ENCODE measurements at regions not wholly inside any gene's neighbourhood (a gene's known extent, or its start where the extent isn't known, plus 50 kb on each side); places are given as distances from the start of the nearest gene placed in this dataset.

DNA sequence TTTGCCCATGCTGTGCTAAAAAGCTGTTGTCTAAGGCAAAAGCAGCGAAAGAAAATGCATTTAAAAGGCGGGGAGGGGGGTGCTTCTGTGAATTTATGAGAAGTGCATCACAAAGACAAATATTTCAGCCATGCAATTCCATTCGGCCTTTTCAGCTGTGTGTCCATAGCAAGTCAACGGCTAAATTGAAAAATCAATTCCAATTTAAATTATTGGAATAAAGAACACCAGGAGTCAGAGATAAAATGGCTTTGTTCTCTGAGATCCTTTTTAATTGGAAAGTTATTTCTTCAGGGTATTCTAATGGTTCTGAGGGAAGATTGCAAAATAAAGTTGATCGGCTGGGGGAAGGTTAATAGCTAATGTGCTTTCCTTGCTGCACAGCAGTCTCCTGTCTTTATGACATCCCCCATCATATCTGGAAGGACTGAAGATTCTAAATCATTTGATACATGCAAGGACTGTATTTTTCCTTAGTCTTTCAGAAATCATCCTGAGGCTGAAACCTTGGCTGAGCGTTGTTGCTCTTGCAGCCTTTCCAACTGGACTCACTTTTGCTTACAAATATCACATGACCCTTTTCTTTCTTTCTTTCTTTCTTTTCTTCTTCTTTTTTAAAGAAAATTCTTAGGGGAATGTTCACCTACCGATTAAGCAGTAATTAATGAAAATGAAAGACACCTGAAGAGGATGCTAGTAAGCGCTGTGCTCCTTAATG, 647.1 kb downstream of the DACH1 start (continued):
- TF ChIP-seq, protein P1, sequence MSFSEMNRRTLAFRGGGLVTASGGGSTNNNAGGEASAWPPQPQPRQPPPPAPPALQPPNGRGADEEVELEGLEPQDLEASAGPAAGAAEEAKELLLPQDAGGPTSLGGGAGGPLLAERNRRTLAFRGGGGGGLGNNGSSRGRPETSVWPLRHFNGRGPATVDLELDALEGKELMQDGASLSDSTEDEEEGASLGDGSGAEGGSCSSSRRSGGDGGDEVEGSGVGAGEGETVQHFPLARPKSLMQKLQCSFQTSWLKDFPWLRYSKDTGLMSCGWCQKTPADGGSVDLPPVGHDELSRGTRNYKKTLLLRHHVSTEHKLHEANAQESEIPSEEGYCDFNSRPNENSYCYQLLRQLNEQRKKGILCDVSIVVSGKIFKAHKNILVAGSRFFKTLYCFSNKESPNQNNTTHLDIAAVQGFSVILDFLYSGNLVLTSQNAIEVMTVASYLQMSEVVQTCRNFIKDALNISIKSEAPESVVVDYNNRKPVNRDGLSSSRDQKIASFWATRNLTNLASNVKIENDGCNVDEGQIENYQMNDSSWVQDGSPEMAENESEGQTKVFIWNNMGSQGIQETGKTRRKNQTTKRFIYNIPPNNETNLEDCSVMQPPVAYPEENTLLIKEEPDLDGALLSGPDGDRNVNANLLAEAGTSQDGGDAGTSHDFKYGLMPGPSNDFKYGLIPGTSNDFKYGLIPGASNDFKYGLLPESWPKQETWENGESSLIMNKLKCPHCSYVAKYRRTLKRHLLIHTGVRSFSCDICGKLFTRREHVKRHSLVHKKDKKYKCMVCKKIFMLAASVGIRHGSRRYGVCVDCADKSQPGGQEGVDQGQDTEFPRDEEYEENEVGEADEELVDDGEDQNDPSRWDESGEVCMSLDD (tag by site-specific recombination; IDR thresholded peaks at IDR 0.05), result no peak
- no peak for TF ChIP-seq FEZF1 (tag by site-specific recombination; IDR thresholded peaks at IDR 0.05)

DNA sequence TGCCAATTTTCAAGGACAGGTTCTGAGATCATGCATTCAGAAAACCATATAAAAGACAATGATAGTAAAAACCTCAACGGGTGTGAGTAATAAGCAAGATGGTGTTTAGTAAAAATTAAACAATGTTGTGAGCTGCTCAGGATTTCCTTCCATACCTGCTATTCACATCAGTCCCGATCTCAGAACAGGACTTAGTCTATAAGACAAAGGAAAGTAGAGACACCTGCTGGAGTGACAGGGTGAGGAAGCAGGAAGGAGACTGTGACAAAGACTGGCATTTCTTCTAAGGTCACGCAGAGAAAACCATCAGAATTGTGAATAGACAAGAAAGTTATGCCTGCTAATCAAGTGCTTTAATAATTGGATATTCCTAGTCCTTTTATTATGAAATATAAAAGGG, 648.0 kb downstream of the DACH1 start:
- POLR2A ChIA-PET, result no interaction called here
- Histone ChIP-seq H3K36me3 (ENCODE audit: control insufficient read depth in 2 of 2, insufficient read depth in 1 of 2, low read length in 2 of 2) (no peaks in the 10 kb centered on the region), H3K4me1 (ENCODE audit: control insufficient read depth, insufficient read depth, low read length) (no peaks in the 10 kb centered on the region), H3K9me3 (ENCODE audit: control insufficient read depth, insufficient read depth, low read depth, low read length) (no peaks in the 10 kb centered on the region), H3K4me3 (ENCODE audit: low read depth, low read length) (no peak overlapping the region), H3K27ac (ENCODE audit: extremely low read depth, low read depth, low read length) (no peak overlapping the region)
- no peak for TF ChIP-seq ZNF391 (tag by site-specific recombination; IDR thresholded peaks at IDR 0.05; ENCODE audit: borderline replicate concordance, low read depth)
- TF ChIP-seq, protein P2, sequence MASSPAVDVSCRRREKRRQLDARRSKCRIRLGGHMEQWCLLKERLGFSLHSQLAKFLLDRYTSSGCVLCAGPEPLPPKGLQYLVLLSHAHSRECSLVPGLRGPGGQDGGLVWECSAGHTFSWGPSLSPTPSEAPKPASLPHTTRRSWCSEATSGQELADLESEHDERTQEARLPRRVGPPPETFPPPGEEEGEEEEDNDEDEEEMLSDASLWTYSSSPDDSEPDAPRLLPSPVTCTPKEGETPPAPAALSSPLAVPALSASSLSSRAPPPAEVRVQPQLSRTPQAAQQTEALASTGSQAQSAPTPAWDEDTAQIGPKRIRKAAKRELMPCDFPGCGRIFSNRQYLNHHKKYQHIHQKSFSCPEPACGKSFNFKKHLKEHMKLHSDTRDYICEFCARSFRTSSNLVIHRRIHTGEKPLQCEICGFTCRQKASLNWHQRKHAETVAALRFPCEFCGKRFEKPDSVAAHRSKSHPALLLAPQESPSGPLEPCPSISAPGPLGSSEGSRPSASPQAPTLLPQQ (tag by site-specific recombination; IDR thresholded peaks at IDR 0.05), result no peak
- TF ChIP-seq, protein P3, sequence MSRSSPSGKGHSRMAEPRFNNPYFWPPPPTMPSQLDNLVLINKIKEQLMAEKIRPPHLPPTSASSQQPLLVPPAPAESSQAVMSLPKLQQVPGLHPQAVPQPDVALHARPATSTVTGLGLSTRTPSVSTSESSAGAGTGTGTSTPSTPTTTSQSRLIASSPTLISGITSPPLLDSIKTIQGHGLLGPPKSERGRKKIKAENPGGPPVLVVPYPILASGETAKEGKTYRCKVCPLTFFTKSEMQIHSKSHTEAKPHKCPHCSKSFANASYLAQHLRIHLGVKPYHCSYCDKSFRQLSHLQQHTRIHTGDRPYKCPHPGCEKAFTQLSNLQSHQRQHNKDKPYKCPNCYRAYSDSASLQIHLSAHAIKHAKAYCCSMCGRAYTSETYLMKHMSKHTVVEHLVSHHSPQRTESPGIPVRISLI (tag by site-specific recombination; IDR thresholded peaks at IDR 0.05), result no peak
- no peak for TF ChIP-seq FEZF1 (tag by site-specific recombination; IDR thresholded peaks at IDR 0.05)
- TF ChIP-seq EGR2 (tag by site-specific recombination; IDR thresholded peaks at IDR 0.05; ENCODE audit: low read depth), result no peak
- TF ChIP-seq ZNF654 (tag by site-specific recombination; IDR thresholded peaks at IDR 0.05; ENCODE audit: low read depth), result 0 out of 2 replicates have a peak, but pooled peaks have one; percentile 13
- CTCF ChIA-PET, result interaction anchor here (0.7 kb wide), 1 partner anchor 100 kb away, joined by 4 read pairs; no protein-coding TSS in a partner anchor

DNA sequence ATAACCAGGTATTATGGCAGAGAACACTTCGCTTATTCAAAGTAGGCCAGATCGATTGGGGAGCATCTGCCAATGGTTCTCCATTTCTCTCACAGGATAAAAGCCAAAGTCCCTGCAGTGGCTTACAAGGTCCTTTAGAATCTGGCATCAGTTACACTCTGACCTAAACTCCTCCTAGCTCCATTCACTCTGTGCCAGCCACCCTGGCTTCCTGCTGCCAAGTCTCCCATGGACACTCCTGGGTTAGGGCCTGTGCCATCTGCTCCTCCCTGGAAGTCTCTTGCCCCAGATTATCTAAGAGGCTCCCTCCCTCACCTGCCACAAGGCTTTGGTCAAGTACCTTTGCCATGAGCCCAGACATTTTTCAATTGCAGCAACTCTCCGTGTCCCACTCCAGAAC, 649.2 kb downstream of the DACH1 start:
- Histone ChIP-seq H3K27ac (ENCODE audit: extremely low read depth, low read depth, low read length) (no peak overlapping the region), H3K4me1 (ENCODE audit: control insufficient read depth, insufficient read depth, low read length) (no peaks in the 10 kb centered on the region), H3K9me3 (ENCODE audit: control insufficient read depth, insufficient read depth, low read depth, low read length) (no peaks in the 10 kb centered on the region), H3K36me3 (ENCODE audit: control insufficient read depth in 2 of 2, insufficient read depth in 1 of 2, low read length in 2 of 2) (no peaks in the 10 kb centered on the region), H3K4me3 (ENCODE audit: low read depth, low read length) (no peak overlapping the region)
- POLR2A ChIA-PET, result no interaction called here
- CTCF ChIA-PET, result no interaction called here
- TF ChIP-seq GLI2 (tag by site-specific recombination; IDR thresholded peaks at IDR 0.05; ENCODE audit: borderline replicate concordance, low read depth) (no peak), OVOL3 (tag by site-specific recombination; IDR thresholded peaks at IDR 0.05) (no peak), ZNF2 (tag by site-specific recombination; IDR thresholded peaks at IDR 0.05) (no peak), SP3 (tag by site-specific recombination; IDR thresholded peaks at IDR 0.05) (no peak), KLF16 (tag by site-specific recombination; IDR thresholded peaks at IDR 0.05) (no peak), RBAK (tag by site-specific recombination; IDR thresholded peaks at IDR 0.05) (no peak), ZNF658 (tag by site-specific recombination; IDR thresholded peaks at IDR 0.05) (no peak), ZBTB1 (tag by site-specific recombination; IDR thresholded peaks at IDR 0.05) (no peak), ZNF274 (IDR thresholded peaks at IDR 0.05; ENCODE audit: low read length) (no peak), ZNF274 (tag by site-specific recombination; IDR thresholded peaks at IDR 0.05; ENCODE audit: borderline replicate concordance) (no peak), ZSCAN30 (tag by site-specific recombination; IDR thresholded peaks at IDR 0.05) (no peak)
- TF ChIP-seq, protein P4, sequence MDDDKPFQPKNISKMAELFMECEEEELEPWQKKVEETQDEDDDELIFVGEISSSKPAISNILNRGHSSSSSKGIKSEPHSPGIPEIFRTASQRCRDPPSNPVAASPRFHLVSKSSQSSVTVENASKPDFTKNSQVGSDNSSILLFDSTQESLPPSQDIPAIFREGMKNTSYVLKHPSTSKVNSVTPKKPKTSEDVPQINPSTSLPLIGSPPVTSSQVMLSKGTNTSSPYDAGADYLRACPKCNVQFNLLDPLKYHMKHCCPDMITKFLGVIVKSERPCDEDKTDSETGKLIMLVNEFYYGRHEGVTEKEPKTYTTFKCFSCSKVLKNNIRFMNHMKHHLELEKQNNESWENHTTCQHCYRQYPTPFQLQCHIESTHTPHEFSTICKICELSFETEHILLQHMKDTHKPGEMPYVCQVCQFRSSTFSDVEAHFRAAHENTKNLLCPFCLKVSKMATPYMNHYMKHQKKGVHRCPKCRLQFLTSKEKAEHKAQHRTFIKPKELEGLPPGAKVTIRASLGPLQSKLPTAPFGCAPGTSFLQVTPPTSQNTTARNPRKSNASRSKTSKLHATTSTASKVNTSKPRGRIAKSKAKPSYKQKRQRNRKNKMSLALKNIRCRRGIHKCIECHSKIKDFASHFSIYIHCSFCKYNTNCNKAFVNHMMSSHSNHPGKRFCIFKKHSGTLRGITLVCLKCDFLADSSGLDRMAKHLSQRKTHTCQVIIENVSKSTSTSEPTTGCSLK (tag by site-specific recombination; IDR thresholded peaks at IDR 0.05), result no peak
- TF ChIP-seq, protein P5, sequence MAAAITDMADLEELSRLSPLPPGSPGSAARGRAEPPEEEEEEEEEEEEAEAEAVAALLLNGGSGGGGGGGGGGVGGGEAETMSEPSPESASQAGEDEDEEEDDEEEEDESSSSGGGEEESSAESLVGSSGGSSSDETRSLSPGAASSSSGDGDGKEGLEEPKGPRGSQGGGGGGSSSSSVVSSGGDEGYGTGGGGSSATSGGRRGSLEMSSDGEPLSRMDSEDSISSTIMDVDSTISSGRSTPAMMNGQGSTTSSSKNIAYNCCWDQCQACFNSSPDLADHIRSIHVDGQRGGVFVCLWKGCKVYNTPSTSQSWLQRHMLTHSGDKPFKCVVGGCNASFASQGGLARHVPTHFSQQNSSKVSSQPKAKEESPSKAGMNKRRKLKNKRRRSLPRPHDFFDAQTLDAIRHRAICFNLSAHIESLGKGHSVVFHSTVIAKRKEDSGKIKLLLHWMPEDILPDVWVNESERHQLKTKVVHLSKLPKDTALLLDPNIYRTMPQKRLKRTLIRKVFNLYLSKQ (tag by site-specific recombination; IDR thresholded peaks at IDR 0.05; ENCODE audit: borderline replicate concordance), result no peak

All from HEK293 (cell line).